NCI-H345 treated with DMSO at 0.1 percent for 48 hours (cell line): ENCODE measurements at regions not wholly inside any gene's neighbourhood (a gene's known extent, or its start where the extent isn't known, plus 50 kb on each side); places are given as distances from the start of the nearest gene placed in this dataset.
"Not testable (repeated sequence)": the region's sequence is repeated elsewhere in the genome, so short reads cannot be mapped to it uniquely, and the experiment has no call there.

ENCODE experiments used
- DNase-seq: peaks from one replicate; lab custom pipeline; 2025; ENCODE audit not compliant: unreplicated experiment; lab: John Stamatoyannopoulos, UW

DNA sequence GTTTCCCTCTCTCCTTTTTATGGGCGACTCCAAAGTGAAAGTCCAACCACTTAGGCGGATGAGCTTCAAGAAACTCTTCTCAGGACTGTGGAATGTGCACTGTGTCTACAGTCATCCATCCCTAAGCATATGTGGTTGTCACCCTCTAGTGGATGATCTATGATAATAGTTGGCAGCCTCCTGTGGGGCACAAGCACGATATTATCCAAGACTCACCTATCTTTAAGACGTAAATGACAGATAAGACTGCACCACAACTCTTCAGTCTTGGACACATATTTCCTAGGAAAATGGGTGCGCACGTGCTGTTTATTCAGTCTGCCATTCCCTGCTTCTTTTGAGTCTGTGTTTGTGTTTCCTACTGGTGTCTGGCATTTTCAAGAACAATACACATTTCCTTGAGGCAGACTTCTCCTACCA is 145.5 kb upstream of the CTAGE1 start:
- DNase-seq = no peak

DNA sequence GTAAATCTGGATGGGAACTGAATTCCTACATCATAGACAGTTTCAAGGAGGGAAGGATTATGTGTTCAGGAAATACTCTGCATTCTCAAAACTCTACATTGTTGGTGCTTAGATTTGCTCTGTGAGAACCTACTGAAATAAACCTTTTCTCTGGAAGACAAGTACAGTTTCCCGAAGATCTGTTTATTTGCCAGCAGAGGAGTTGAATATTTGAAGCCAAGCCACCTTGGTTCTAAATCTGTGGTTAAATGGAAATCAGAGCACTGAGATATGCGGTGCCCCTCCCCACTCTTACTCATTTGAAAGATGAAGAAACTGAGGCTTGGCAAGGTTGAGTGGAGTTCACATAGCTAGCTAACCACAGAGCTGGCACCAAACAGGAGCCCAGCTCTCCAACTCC is 146.3 kb upstream of the CTAGE1 start:
- DNase-seq = no peak

DNA sequence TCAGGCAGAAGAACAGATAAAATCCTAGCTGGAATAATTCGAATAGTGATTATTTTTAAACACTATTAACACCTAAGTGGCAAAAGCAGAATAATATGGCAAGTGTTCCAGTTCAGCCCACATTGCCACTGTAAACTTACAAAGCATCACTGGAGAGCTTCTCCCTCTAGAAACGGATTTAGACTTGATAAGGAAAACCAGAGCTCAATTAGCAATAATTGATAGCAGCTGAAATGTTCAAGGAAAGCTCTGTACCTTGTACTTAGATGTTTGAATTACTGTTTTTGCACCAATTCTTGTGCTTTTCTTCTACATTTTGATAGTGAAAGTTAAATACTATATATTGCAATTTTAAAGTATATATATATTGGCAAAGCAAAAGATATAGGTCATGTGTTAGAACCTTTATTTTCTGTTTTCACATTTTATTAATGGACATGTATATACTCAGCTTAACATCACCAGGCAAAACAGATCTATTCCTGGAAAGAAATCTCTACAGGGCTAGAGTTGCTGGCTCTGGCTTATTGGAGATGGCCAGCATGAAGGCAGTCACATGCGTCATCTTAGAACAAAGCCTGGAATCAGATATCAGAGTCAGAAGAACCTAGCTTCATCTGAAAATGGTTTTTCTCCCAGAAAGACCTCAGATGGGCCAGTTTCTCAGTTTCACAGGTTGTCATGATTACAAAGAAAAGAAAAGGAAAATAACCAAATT is 149.1 kb upstream of the CTAGE1 start:
- DNase-seq = no peak

DNA sequence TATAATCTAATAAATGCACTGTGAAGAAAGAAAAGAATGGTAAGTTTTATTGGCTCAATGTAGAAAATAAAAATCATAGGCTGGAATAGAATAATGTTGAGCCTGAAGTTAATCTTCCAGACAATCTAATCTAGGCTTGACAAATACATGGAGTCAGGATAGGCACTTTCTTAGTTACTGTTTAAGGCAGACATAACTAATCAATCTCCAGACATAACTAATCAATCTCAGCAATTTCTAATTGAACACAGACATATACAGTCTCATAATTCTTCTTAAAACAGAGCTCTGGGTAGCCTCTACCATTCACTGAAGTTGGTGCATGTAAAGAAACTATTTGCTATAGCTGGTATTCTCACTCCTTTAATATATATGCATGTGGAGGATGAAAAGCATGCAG is 150.1 kb upstream of the CTAGE1 start:
- no peak for DNase-seq

DNA sequence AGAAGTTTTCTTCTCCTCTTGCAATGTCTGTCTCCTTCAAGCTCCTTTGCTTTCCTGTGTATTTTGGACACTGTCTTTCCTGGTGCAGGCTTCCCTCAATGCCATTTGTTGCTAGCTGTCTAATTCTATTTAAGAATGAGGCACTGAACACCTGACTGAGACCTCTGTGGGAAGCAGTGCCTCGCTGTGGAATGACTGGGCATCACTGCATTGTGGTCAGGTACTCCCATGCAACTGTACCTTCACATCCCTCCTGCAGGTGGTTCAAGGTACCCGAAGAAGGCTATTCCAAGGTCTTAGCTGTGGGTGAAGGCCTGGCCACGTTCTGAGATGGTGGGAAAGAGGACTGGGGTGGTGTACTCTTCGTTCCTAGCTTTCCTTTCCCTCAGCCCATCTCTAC is 152.8 kb upstream of the CTAGE1 start:
- DNase-seq = no peak

DNA sequence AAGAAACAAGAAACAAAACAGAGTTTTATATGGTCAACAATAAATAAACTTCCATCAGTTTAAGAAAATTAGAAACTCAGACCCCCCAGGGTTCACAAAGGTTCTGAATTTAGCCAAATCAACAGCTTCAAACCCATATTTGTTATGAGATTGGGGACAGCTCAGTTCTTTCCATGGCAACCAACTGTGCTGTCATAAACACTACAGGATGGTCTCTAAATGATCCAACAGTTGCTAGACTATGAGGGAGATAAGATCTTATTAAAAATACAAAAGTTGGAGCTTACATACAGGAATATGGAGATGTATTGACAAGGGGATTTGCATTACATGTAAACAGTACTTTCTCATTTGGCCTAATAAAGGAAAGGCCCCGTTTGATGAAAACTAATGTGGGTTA is 154.6 kb upstream of the CTAGE1 start:
- DNase-seq = no peak

DNA sequence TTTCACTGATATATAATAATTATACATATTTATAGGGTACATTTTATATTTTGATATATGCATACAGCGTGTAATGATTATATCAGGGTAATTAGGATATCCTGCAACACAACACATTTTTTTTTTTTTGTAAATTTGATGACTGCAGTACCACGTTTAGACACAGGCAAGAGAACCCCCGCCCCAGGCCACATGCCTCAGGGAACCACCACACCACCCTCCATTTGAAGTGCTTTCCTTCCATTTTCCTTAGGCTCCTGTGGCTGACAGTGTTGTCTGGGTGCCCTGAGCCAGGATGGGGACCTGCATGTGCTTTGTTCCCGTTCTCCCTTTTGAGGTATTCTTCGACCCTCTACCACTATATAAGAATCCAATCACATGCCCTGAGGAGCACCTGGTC is 161.6 kb upstream of the CTAGE1 start:
- no peak for DNase-seq

DNA sequence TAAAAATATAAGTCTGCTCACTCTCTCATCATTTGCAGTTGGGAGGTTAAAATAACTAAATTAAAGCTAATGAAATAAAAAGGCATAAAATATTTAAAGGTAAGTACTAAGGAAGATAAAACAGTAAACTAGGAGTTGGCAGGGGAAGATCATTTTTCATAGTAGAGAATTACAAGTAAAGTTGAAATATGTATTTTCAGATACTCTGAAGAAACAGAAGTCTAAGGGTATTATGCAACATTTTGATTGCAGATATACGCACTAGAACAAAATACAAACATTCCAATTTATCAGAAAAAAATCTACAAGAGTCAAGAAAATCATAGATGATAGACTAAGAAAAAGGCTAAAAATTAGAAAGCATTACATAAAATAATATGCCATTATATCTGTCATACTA is 167.6 kb upstream of the CTAGE1 start:
- no peak for DNase-seq

DNA sequence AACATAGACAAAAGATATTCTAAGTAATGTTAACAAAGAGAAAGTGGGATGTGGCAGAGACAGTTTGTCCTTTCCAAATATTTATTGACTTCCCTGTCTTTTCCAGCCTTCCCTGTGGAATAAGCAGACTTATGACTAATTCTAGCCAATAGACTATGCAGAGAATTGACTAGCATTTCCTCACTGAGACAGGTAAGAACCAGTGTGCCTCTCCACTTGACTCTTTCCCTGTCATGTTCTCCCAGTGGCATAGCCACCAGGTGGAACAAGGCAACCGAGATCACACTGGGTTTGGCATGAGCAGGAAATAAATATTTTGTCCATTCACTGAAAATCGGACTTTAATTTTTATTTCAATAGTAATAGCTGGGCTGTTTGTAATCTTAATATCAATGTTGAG is 168.1 kb upstream of the CTAGE1 start:
- no peak for DNase-seq

DNA sequence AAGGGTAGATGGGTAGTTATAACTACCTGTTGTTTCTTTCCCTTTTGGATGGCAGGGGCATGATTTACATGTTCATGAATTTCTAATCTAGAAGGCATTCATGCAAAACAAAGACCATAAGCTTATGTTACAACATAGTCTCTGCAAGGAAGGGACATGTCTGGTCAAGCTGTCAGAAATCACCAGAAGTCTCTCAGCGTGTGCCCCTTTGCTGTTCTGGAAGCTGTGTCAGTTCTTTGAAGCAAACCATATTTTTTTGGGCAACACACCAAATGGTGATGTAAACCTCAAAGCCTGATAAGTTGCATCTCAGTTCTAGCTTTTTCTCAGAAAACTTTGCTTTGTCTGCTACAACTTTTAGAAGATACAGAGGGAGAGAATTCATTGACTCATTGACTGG is 173.5 kb upstream of the CTAGE1 start:
- DNase-seq = no peak

DNA sequence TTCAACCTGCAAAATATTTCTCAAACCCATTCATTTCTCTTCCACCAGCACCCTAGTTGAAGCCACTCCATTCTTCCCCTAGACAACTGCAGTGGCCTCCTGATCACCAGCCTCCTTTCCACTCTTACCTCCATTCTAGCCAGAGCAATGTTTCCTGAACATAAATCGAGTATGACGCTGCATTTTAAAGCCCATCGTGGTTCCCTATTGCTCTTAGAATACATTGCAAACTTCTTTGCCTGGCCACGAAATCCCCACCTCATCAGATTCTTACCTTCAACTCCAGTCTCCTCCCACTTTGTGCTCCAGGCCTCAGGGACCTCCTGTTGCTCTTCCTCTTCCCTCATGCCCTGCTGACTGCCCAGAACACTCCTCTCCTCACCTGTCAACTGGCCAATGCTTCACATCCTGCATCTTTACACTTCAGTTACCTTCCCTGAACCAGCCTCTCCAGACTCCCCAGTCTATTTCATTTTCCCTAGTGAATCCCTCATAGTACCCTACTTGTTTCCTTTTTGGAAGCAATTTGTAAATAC is 176.5 kb upstream of the CTAGE1 start:
- DNase-seq = no peak

DNA sequence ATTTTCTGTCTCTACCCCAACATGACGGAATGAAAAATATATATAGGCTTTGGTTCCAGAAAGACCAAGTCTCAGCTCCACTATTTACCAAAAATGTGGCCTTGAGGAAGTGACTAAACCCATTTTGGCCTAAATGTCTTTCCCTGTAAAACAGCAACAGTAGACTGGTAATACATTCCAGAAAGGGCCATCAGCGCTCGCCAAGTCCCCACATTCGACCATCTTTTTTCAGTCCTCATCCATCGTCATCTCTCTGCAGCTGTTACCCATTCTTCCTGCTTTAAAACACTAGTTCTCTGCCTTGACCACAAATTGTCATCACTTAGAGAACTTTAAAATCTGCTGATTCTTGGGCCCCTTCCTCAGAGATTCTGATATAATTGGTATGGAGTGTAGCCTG is 183.8 kb upstream of the CTAGE1 start:
- no peak for DNase-seq

DNA sequence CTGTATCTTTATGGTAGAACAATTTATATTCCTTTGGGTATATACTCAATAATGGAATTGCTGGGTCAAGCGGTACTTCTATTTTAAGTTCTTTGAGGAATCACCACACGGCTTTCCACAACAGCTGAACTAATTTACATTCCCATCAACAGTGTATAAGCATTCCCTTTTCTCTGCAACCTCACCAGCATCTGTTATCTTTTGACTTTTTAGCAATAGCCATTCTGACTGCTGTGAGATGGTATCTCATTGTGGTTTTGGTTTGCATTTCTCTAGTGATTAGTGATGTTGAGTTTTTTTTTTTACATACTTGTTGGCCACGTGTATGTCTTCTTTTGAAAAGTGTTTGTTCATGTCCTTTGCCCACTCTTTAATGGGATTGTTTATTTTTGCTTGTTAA is 184.7 kb upstream of the CTAGE1 start:
- DNase-seq = not testable (repeated sequence)

DNA sequence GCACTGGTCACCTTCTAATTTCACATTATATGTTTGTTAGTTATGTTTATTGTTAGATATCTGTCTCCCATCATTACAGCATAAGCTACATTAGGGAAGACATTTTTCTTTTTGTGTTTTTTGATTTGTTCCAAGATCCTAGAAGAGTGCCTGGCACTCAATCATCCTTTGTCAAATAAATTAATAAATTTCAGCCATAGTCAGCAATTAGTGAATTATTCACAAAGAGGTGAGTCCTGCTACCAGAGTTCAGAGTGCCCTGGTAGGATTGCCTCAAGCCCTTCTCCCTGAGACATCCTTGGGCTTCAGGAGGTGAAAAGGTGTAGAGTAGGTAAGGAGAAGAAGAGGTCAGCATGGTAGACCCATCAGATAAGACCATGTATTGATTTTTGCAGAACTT is 186.2 kb upstream of the CTAGE1 start:
- no peak for DNase-seq

DNA sequence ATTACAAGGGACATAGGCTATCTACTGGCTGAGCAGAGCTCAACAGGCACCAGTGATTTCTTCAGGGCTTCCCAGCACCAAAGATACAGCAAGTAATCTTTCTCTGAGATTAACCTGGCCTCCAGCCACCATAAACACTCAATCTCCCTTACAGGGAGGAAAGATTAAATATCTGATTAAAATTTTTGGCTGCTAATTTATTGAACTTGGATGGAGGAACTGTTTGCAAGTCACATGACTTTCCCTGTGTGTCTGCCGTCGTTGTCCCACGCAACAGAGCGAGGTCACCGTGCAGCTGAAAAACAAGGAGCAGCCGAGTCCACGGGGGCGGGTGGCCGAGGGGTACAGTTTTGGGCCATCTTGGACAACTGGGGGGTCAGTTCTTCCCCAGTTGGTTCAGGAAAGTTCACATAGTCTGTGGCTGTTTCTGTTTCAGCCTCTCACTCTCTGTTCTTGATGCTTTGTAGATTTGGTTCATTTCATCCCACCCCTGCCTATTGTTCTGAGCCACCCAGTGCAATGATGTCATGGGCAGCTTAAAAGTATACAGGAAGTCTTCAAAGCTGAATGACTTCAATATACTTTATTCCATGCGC is 186.8 kb upstream of the CTAGE1 start:
- no peak for DNase-seq

DNA sequence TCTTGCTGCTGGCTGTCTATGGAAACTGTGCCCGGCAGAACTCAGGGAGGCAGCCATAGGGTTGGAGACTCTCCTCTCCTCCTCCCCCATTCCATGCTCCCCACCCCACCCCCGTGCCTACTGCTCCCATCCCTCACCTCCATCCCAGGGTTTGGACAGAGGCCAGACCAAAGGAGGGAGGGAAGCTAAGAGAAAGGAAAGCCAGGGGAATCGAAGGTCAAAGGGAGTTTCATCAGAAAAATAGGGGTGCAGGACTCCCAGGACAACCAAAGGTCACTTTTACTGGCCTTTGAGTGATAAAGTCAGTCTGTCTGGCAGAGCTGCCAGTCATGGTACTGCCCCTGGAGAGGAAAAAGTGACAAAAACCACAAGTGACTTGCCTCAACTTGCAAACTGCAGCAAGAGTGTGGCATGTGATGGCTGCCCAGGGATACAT is 187.3 kb upstream of the CTAGE1 start:
- DNase-seq = no peak

DNA sequence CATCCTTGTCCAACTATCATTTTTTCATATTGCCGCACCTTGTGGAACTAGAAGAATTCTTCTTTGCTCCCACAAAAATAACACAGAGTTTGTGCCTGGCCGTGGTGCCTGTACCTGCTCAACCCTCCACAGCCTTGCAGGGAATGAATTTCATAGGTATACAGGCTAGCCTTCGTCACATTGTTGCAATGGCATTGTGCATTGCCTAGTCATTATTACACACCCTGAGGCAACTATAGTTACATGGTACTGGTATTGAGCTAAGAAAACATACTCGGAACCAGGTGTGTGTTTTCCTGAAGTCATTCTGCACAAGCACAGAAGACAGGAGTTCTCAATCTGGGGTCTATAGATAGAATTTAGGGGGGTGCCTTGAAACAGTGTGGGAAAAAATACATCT is 188.0 kb upstream of the CTAGE1 start:
- no peak for DNase-seq

DNA sequence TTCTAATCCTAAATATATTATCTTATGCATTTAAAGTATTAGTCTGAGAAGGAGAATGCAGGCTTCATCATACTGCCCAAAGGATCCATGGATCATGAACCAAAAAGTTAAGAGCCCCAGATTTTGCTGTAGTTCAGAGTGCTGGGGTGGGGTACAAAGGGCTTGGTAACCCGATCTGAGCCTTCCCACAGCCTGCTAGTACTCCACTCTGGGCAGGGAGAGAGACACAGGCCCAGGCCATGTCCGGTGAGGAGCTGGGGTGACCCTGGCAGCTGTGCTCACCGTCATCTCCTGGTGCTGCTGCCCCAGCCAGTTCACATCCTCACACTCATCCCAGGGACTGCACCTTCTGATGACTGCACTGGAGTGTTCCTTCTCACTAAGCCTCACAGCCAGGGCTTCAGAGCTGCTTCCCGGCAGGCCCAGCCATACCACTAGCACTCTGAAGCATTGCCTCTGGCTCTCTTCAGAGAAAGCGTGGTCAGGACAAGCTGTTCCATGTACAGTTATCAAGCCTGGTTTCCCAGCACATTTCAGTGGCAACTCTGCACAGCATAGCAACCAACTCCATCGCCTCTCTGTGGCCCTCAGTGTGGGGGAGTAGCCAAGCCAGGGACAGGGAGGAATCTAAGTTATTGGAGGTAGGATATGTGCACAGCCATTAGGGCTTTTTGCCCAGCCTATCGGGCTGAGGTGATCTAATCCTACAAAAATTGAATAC is 189.0 kb upstream of the CTAGE1 start:
- DNase-seq = no peak

DNA sequence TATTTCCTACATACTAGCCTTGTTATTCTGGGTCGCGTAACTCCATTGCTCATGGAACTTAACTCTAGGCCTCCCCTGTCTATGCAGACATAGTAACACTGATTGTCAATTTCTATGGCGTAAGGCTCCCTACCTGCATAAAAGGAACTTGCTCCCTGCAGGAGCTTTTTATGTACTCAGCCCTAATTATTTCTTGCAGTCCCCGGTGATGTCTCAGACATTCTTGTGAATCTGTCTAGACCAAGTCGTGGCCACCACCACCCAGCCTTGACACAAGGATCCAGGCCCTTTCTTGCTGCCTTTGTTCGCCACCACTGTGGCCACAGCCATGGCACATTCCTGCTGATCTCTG is 189.5 kb upstream of the CTAGE1 start:
- DNase-seq = no peak

DNA sequence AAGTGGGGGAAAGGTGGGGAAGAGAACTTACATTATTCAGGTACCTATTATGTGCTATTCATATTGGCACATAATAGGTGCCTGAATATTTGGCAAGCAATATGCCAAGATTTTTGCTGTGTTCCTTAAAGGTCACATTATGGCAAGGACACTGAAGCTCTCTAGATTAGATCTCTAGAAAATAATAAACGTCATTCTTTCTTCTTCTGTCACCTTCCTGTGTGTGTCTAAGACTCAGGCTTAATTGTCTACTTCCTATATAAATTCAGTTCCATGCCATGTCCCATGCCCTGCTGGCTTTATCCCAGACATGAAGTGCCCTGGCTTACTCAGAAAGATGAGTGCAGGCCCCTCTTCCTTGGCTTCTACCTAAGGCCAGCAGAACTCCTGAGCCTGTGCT is 191.1 kb upstream of the CTAGE1 start:
- no peak for DNase-seq

DNA sequence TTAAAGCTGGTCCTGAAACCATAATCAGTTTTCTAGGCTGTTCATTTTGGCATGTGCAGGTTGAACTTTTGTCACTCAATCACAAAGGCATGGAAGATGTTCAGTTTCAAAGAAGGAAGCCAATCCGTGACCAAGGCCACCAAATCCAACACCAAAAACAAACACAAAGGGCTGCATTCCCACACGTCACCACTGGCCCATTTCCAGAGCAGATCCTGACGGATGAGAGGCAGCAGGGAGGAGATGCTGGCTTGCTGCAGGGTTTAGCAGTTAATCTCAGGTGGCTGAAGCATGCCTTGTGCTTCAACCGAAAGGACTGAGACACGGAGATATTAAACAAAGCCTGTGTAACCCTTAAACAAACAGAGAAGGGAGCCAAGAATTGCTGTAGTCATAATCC is 191.9 kb upstream of the CTAGE1 start:
- no peak for DNase-seq

DNA sequence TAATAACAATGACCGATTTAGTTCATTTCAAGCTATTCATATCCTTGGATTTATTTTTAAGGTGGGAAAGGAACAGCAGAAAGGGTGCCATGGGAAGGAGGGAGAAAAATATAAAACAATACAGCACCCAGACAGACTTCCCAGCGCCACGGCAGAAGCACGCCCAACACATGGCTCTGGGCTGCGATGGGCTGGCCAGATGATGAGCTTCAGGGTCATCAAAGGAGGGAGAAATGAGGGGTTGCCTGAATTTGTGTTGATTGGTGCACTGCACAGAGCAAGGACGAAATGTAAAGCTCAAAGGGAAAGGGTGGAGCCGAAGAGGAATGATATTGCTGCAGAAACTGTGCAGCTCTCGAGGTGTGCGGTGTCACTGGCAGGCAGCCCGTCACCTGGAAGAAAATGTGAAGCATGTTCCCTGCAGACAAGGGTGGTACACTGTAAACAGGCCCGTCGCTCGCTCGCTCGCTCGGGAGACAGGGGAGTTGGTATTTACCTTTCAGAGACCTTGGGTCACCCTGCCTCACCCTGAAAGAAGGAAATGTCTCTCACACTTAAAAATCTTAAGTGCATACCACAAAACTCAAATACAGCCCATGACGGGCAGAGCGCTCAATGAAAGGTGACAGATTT is 195.5 kb upstream of the CTAGE1 start:
- DNase-seq = no peak
